SK-N-SH (cell line): ENCODE measurements at regions not wholly inside any gene's neighbourhood (a gene's known extent, or its start where the extent isn't known, plus 50 kb on each side); places are given as distances from the start of the nearest gene placed in this dataset.

Source experiments
- CTCF ChIA-PET: fragments of 300-600, 350-600 bp; formaldehyde crosslinking; extraction: SDS; loops from one replicate; lab custom pipeline; 2021; lab: Yijun Ruan, JAX
- POLR2A ChIA-PET: fragments of 350-600 bp; sonication (Branson Sonifier 250); formaldehyde crosslinking; extraction: SDS; loops from one replicate; lab custom pipeline; 2020; ENCODE audit warnings: antibody characterized with exemption, inconsistent platforms; lab: Yijun Ruan, JAX
- DNase-seq: peaks from one replicate; pipeline ENCODE4 v3.0.0; 2012
- H2AFZ ChIP-seq: fragments of 200-600 bp; sonication (generic); 2 replicates; pipeline ENCODE4 v1.8.1; 2016; ENCODE audit warnings: antibody characterized with exemption, mild to moderate bottlenecking, low read depth
- H3F3A ChIP-seq: fragments of 200-600 bp; sonication (generic); replicated peaks from 2 replicates; pipeline ENCODE3; 2016; ENCODE audit warnings: antibody characterized with exemption, mild to moderate bottlenecking; ENCODE audit not compliant: insufficient read depth
- H3K27ac ChIP-seq, 2 experiments: fragments of 200-500 bp in 1 of 2; fragments of 200-600 bp in 1 of 2; sonication (Bioruptor generic) in 1 of 2; sonication (generic), shearing (Covaris generic) in 1 of 2; 2 replicates each; pipeline versions ENCODE4 v1.5.1 to v1.6.1; 2014 to 2016; ENCODE audit warnings: low read depth in 2 of 2, inconsistent platforms in 1 of 2, low read length in 1 of 2, mild to moderate bottlenecking in 1 of 2, mixed read lengths in 1 of 2
- H3K27me3 ChIP-seq: fragments of 200-600 bp; sonication (generic), shearing (Covaris generic); 2 replicates; pipeline ENCODE4 v1.6.1; 2016; ENCODE audit warnings: mixed run types; ENCODE audit not compliant: insufficient read depth
- H3K36me3 ChIP-seq, 2 experiments: fragments of 200-500 bp in 1 of 2; fragments of 200-600 bp in 1 of 2; sonication (Bioruptor generic) in 1 of 2; sonication (generic) in 1 of 2; replicated peaks in 1 of 2; 2 replicates each; pipeline versions ENCODE3 to v1.5.1; 2014 to 2016; ENCODE audit warnings: low read length in 1 of 2, mild to moderate bottlenecking in 1 of 2; ENCODE audit not compliant: insufficient read depth in 2 of 2, control insufficient read depth in 1 of 2
- H3K4me1 ChIP-seq, 2 experiments: fragments of 200-500 bp in 1 of 2; fragments of 200-600 bp in 1 of 2; sonication (Bioruptor generic) in 1 of 2; sonication (generic), shearing (Covaris generic) in 1 of 2; 2 replicates each; pipeline versions ENCODE4 v1.5.1 to v1.6.1; 2014 to 2016; ENCODE audit warnings: low read depth in 1 of 2, low read length in 1 of 2, mixed run types in 1 of 2; ENCODE audit not compliant: insufficient read depth in 2 of 2, control insufficient read depth in 1 of 2
- H3K4me2 ChIP-seq: fragments of 200-600 bp; sonication (generic), shearing (Covaris generic); 2 replicates; pipeline ENCODE4 v1.6.1; 2017; ENCODE audit warnings: mixed run types
- H3K4me3 ChIP-seq, 2 experiments: fragments of 200-500 bp in 1 of 2; fragments of 200-600 bp in 1 of 2; sonication (Bioruptor generic) in 1 of 2; sonication (generic), shearing (Covaris generic) in 1 of 2; 2 replicates each; pipeline versions ENCODE4 v1.5.1 to v1.8.1; 2014 to 2016; ENCODE audit warnings: low read depth in 2 of 2, inconsistent platforms in 1 of 2, low read length in 1 of 2, mild to moderate bottlenecking in 1 of 2, mixed read lengths in 1 of 2, moderate library complexity in 1 of 2
- H3K79me2 ChIP-seq: fragments of 200-600 bp; sonication (generic); 2 replicates; pipeline ENCODE4 v1.8.1; 2017; ENCODE audit warnings: mild to moderate bottlenecking; ENCODE audit not compliant: insufficient read depth
- H3K9ac ChIP-seq: fragments of 200-600 bp; sonication (generic); 2 replicates; pipeline ENCODE4 v1.6.1; 2017; ENCODE audit warnings: mixed run types
- H3K9me2 ChIP-seq: fragments of 200-600 bp; sonication (generic); 2 replicates; pipeline ENCODE4 v1.6.1; 2017; ENCODE audit warnings: mixed run types
- H3K9me3 ChIP-seq: fragments of 200-600 bp; sonication (generic); 2 replicates; pipeline ENCODE4 v1.6.1; 2017; ENCODE audit warnings: mixed run types, mild to moderate bottlenecking, moderate library complexity
- H4K20me1 ChIP-seq: fragments of 200-600 bp; sonication (generic); 2 replicates; pipeline ENCODE4 v1.6.1; 2017; ENCODE audit warnings: mild to moderate bottlenecking, mixed run types; ENCODE audit not compliant: insufficient read depth
- CHD2 ChIP-seq: fragments of 150-350 bp; IDR thresholded peaks from 2 replicates; pipeline ENCODE4 v1.6.1; 2018; ENCODE audit warnings: low read length; ENCODE audit not compliant: partially characterized antibody
- ELF1 ChIP-seq: IDR thresholded peaks from 2 replicates; pipeline ENCODE4 v1.4.0; 2012
- EP300 ChIP-seq, 2 experiments: IDR thresholded peaks; 2 replicates each; pipeline versions ENCODE4 v1.4.0 to v1.6.1; 2012; ENCODE audit warnings: borderline replicate concordance in 1 of 2, low read depth in 1 of 2, low read length in 1 of 2
- FOSL2 ChIP-seq: IDR thresholded peaks from 2 replicates; pipeline ENCODE4 v1.4.0; 2012; ENCODE audit warnings: low read depth, mild to moderate bottlenecking, moderate library complexity, borderline replicate concordance
- FOXJ3 ChIP-seq: sonication (generic); formaldehyde crosslinking; IDR thresholded peaks from 2 replicates; pipeline ENCODE4 v1.5.1; 2020; ENCODE audit warnings: mild to moderate bottlenecking, missing genetic modification reagents
- FOXM1 ChIP-seq: IDR thresholded peaks from 2 replicates; pipeline ENCODE4 v1.4.0; 2012; ENCODE audit warnings: low read depth, mild to moderate bottlenecking
- GABPA ChIP-seq: IDR thresholded peaks from 2 replicates; pipeline ENCODE4 v1.4.0; 2012; ENCODE audit warnings: low read depth, mild to moderate bottlenecking
- MXI1 ChIP-seq: IDR thresholded peaks from 2 replicates; pipeline ENCODE4 v1.6.1; 2012; ENCODE audit warnings: mild to moderate bottlenecking, low read depth, low read length, improper control_type of control experiment
- NFIC ChIP-seq: IDR thresholded peaks from 2 replicates; pipeline ENCODE4 v1.4.0; 2012; ENCODE audit warnings: borderline replicate concordance
- POLR2AphosphoS5 ChIP-seq: IDR thresholded peaks from 2 replicates; pipeline ENCODE4 v1.6.1; 2012; ENCODE audit warnings: low read depth, low read length
- RAD21 ChIP-seq: IDR thresholded peaks from 2 replicates; pipeline ENCODE4 v1.6.1; 2012; ENCODE audit warnings: mild to moderate bottlenecking, low read length
- RCOR1 ChIP-seq: fragments of 150-350 bp; IDR thresholded peaks from 2 replicates; pipeline ENCODE4 v1.6.1; 2017; ENCODE audit warnings: antibody characterized with exemption, low read length
- RXRA ChIP-seq: IDR thresholded peaks from 2 replicates; pipeline ENCODE4 v1.4.0; 2012; ENCODE audit warnings: low read depth, mild to moderate bottlenecking, borderline replicate concordance
- SIN3A ChIP-seq: IDR thresholded peaks from 2 replicates; pipeline ENCODE4 v1.6.1; 2012; ENCODE audit warnings: low read depth, mild to moderate bottlenecking, low read length, moderate library complexity, borderline replicate concordance
- TCF12 ChIP-seq: IDR thresholded peaks from 2 replicates; pipeline ENCODE4 v1.4.0; 2012
- YY1 ChIP-seq: IDR thresholded peaks from 2 replicates; pipeline ENCODE4 v1.4.0; 2012; ENCODE audit warnings: low read depth, mild to moderate bottlenecking
- WGBS: methylation state at CpG from one replicate; pipeline ENCODE4 v1.1.6; 2017; ENCODE audit warnings: low lambda C conversion rate; 5-methylcytosine and 5-hydroxymethylcytosine counted together
- TF ChIP-seq, protein P1 (sequence below): fragments of 200-600 bp; sonication (generic); IDR thresholded peaks from 2 replicates; pipeline ENCODE4 v1.6.1; 2017; ENCODE audit warnings: antibody characterized with exemption, mild to moderate bottlenecking, moderate library complexity
- TF ChIP-seq, protein P2 (sequence below): IDR thresholded peaks from 2 replicates; pipeline ENCODE4 v1.6.1; 2012; ENCODE audit warnings: mild to moderate bottlenecking, low read depth, low read length, moderate library complexity
- TF ChIP-seq, protein P3 (sequence below): IDR thresholded peaks from 2 replicates; pipeline ENCODE4 v1.4.0; 2012; ENCODE audit warnings: low read depth
- TF ChIP-seq, protein P4 (sequence below): IDR thresholded peaks from 2 replicates; pipeline ENCODE4 v1.4.0; 2012; ENCODE audit warnings: low read depth, borderline replicate concordance
- TF ChIP-seq, protein P5 (sequence below): fragments of 150-350 bp; IDR thresholded peaks from 2 replicates; pipeline ENCODE4 v1.6.1; 2017; ENCODE audit warnings: antibody characterized with exemption, low read length, low read depth, borderline replicate concordance

DNA sequence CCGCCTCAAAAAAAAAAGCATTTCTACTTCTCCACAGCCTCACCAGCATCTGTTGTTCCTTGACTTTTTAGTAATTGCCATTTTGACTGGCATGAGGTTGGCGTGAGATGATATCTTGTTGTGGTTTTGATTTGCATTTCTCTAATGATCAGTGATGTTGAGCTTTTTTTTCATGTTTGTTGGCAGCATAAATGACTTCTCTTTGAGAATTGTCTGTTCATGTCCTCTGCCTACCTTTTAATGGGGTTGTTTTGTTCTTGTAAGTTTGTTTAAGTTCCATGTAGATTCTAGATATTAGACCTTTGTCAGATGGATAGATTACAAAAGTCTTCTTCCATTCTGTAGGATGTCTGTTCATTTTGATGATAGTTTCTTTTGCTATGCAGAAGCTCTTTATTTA is 182.9 kb downstream of the FOXG1 start:
- H3K36me3 ChIP-seq: no peaks in the 10 kb centered on the region
- TF ChIP-seq TCF12: no peak
- TF ChIP-seq, protein P1, sequence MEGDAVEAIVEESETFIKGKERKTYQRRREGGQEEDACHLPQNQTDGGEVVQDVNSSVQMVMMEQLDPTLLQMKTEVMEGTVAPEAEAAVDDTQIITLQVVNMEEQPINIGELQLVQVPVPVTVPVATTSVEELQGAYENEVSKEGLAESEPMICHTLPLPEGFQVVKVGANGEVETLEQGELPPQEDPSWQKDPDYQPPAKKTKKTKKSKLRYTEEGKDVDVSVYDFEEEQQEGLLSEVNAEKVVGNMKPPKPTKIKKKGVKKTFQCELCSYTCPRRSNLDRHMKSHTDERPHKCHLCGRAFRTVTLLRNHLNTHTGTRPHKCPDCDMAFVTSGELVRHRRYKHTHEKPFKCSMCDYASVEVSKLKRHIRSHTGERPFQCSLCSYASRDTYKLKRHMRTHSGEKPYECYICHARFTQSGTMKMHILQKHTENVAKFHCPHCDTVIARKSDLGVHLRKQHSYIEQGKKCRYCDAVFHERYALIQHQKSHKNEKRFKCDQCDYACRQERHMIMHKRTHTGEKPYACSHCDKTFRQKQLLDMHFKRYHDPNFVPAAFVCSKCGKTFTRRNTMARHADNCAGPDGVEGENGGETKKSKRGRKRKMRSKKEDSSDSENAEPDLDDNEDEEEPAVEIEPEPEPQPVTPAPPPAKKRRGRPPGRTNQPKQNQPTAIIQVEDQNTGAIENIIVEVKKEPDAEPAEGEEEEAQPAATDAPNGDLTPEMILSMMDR: no peak
- no peak for TF ChIP-seq SIN3A
- TF ChIP-seq FOXM1: no peak
- no peak for TF ChIP-seq NFIC
- no peak for TF ChIP-seq FOSL2
- TF ChIP-seq CHD2: no peak
- TF ChIP-seq, protein P2, sequence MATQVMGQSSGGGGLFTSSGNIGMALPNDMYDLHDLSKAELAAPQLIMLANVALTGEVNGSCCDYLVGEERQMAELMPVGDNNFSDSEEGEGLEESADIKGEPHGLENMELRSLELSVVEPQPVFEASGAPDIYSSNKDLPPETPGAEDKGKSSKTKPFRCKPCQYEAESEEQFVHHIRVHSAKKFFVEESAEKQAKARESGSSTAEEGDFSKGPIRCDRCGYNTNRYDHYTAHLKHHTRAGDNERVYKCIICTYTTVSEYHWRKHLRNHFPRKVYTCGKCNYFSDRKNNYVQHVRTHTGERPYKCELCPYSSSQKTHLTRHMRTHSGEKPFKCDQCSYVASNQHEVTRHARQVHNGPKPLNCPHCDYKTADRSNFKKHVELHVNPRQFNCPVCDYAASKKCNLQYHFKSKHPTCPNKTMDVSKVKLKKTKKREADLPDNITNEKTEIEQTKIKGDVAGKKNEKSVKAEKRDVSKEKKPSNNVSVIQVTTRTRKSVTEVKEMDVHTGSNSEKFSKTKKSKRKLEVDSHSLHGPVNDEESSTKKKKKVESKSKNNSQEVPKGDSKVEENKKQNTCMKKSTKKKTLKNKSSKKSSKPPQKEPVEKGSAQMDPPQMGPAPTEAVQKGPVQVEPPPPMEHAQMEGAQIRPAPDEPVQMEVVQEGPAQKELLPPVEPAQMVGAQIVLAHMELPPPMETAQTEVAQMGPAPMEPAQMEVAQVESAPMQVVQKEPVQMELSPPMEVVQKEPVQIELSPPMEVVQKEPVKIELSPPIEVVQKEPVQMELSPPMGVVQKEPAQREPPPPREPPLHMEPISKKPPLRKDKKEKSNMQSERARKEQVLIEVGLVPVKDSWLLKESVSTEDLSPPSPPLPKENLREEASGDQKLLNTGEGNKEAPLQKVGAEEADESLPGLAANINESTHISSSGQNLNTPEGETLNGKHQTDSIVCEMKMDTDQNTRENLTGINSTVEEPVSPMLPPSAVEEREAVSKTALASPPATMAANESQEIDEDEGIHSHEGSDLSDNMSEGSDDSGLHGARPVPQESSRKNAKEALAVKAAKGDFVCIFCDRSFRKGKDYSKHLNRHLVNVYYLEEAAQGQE: no peak
- no peak for DNase-seq
- H4K20me1 ChIP-seq: no peaks in the 10 kb centered on the region
- no peak overlapping the region for H3K4me2 ChIP-seq
- WGBS: 7% methylated on average over 2 of the region's 2 CpGs
- no peaks in the 10 kb centered on the region for H3K27me3 ChIP-seq
- POLR2A ChIA-PET: no interaction called here
- no peaks in the 10 kb centered on the region for H3F3A ChIP-seq
- H3K27ac ChIP-seq: no peak overlapping the region
- H3K4me1 ChIP-seq: no peaks in the 10 kb centered on the region
- no peaks in the 10 kb centered on the region for H3K9me3 ChIP-seq
- no peak overlapping the region for H3K4me3 ChIP-seq
- no peak overlapping the region for H3K9ac ChIP-seq
- CTCF ChIA-PET: no interaction called here
- H3K9me2 ChIP-seq: no peaks in the 10 kb centered on the region
- no peak overlapping the region for H2AFZ ChIP-seq
- H3K79me2 ChIP-seq: no peaks in the 10 kb centered on the region

DNA sequence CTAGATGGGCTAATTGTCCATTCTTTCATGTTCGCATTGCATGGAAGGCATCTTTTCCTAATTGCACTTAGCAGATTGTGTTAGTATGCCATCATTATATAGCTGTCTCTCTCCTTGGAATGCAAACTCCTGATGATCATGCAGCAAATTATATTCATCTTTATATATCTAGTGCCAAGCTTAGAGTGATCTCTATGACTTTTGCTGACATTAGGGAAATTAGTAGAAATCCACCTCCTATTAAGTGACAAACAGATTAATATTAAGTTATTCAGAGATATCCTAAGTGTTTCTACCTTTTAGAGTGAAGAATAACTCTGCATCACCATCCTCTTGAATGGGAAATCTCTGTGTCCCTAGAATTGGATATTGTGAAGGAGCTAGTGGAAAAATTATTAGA is 185.6 kb downstream of the FOXG1 start:
- Histone ChIP-seq H3F3A (no peaks in the 10 kb centered on the region), H3K9ac (no peak overlapping the region)
- TF ChIP-seq ELF1 (no peak), YY1 (no peak), FOXJ3 (CRISPR knock-in tag) (no peak), FOXM1 (no peak), RCOR1 (no peak), RXRA (no peak), FOSL2 (no peak), GABPA (no peak), MXI1 (no peak), EP300 (IDR thresholded peaks at IDR 0.05; ENCODE audit: borderline replicate concordance in 1 of 2, low read depth in 1 of 2, low read length in 1 of 2) (no peak), POLR2AphosphoS5 (no peak), RAD21 (no peak)
- TF ChIP-seq, protein P3, sequence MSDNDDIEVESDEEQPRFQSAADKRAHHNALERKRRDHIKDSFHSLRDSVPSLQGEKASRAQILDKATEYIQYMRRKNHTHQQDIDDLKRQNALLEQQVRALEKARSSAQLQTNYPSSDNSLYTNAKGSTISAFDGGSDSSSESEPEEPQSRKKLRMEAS: no peak
- TF ChIP-seq, protein P4, sequence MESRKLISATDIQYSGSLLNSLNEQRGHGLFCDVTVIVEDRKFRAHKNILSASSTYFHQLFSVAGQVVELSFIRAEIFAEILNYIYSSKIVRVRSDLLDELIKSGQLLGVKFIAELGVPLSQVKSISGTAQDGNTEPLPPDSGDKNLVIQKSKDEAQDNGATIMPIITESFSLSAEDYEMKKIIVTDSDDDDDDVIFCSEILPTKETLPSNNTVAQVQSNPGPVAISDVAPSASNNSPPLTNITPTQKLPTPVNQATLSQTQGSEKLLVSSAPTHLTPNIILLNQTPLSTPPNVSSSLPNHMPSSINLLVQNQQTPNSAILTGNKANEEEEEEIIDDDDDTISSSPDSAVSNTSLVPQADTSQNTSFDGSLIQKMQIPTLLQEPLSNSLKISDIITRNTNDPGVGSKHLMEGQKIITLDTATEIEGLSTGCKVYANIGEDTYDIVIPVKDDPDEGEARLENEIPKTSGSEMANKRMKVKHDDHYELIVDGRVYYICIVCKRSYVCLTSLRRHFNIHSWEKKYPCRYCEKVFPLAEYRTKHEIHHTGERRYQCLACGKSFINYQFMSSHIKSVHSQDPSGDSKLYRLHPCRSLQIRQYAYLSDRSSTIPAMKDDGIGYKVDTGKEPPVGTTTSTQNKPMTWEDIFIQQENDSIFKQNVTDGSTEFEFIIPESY: no peak
- TF ChIP-seq, protein P5, sequence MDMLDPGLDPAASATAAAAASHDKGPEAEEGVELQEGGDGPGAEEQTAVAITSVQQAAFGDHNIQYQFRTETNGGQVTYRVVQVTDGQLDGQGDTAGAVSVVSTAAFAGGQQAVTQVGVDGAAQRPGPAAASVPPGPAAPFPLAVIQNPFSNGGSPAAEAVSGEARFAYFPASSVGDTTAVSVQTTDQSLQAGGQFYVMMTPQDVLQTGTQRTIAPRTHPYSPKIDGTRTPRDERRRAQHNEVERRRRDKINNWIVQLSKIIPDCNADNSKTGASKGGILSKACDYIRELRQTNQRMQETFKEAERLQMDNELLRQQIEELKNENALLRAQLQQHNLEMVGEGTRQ: no peak
- TF ChIP-seq, all 33 proteins: peak for 0
- Histone ChIP-seq H4K20me1 (no peaks in the 10 kb centered on the region), H3K79me2 (no peaks in the 10 kb centered on the region), H3K27ac (no peak overlapping the region), H3K4me2 (no peak overlapping the region), H3K27me3 (no peaks in the 10 kb centered on the region), H3K4me1 (no peaks in the 10 kb centered on the region), H2AFZ (no peak overlapping the region), H3K4me3 (no peak overlapping the region), H3K9me2 (no peaks in the 10 kb centered on the region), H3K9me3 (no peaks in the 10 kb centered on the region), H3K36me3 (no peaks in the 10 kb centered on the region)
- WGBS: 18% methylated on average over 1 of the region's 1 CpG
- POLR2A ChIA-PET: no interaction called here
- DNase-seq: no peak
- CTCF ChIA-PET: no interaction called here
